Activated T-helper 2 cell treated with anti-CD3 and anti-CD28 coated beads, Interferon-gamma antibody, Interleukin-2, Interleukin-4, amounts not matched to agents 10 μg/mL and 5 μg/mL and 100 μg/mL, durations not matched to agents 14 hours and 24 hours and 36 hours (primary cell): ENCODE measurements at regions not wholly inside any gene's neighbourhood (a gene's known extent, or its start where the extent isn't known, plus 50 kb on each side); places are given as distances from the start of the nearest gene placed in this dataset.
"Not testable (repeated sequence)": the region's sequence is repeated elsewhere in the genome, so short reads cannot be mapped to it uniquely, and the experiment has no call there.

Source experiments
- DNase-seq: peaks from one replicate; pipeline ENCODE4 v3.0.0; 2021; ENCODE audit warnings: low spot score
- H3K27ac Mint-ChIP-seq: one replicate; pipeline ENCODE4 v1.8.0; 2021; ENCODE audit warnings: mixed read lengths
- H3K27me3 Mint-ChIP-seq: one replicate; pipeline ENCODE4 v1.8.0; 2021; ENCODE audit warnings: low read depth, mixed read lengths
- H3K36me3 Mint-ChIP-seq: one replicate; pipeline ENCODE4 v1.8.0; 2021; ENCODE audit warnings: low read depth, mixed read lengths
- H3K4me1 Mint-ChIP-seq: one replicate; pipeline ENCODE4 v1.8.0; 2021; ENCODE audit warnings: low read depth, mixed read lengths
- H3K4me3 Mint-ChIP-seq: one replicate; pipeline ENCODE4 v1.8.0; 2021; ENCODE audit warnings: low read depth, mild to moderate bottlenecking, moderate library complexity, mixed read lengths
- H3K9me3 Mint-ChIP-seq: one replicate; pipeline ENCODE4 v1.8.0; 2021; ENCODE audit warnings: mixed read lengths
- intact Hi-C: fragments of 100-400 bp; cut with micrococcal nuclease; formaldehyde crosslinking; loops from one replicate; pipeline ENCODE4 v1.15.1; 2023

DNA sequence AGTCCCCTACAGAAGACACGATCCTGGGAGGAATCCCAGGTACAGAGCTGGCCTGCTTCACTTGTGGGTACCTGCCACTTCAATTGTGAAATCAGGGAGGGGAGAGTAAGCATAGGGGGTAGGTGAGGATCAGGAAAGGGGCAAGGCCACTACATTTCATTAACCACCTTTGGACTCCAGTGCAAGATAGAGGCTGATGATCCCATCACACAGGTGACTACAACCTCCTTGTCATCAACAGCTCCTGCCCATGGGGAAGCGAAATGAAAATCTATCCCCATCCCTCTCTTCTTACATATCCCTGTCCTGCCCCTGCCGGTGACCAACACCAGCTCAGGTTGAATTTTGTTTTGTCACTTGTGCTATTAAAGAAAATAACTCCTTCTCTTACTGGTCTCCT lies 64.7 kb upstream of the VPREB1 start:
- Mint-ChIP-seq H3K27ac (no peak overlapping the region), H3K36me3 (no peaks in the 10 kb centered on the region), H3K9me3 (no peaks in the 10 kb centered on the region), H3K4me3 (no peak overlapping the region), H3K27me3 (peaks cover 31% of the 10 kb centered on the region), H3K4me1 (peaks cover 4% of the 10 kb centered on the region)
- DNase-seq = no peak
- intact Hi-C loops = no loop called here

DNA sequence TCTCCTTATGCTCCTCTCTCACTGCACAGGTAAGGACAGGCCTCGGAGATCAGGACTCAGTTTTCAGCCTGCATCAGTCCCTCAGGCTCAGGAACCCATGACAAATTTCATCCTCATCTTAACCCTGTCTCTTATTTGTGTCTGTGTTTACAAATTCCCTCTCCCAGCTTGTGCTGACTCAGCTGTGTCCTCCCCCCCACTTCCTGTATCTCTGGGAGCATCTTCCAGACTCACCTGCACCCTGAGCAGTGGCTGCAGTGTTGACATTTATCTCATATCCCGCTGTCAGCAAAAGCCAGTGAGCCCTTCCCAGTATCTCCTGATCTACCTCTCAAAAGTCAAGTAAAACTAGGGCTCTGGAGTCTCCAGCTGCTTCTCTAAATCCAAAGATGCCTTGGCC lies 65.6 kb upstream of the VPREB1 start:
- intact Hi-C loops = no loop called here
- no peak overlapping the region for H3K4me3 Mint-ChIP-seq
- H3K36me3 Mint-ChIP-seq = no peaks in the 10 kb centered on the region
- peaks cover 28% of the 10 kb centered on the region for H3K27me3 Mint-ChIP-seq
- H3K9me3 Mint-ChIP-seq = no peaks in the 10 kb centered on the region
- H3K4me1 Mint-ChIP-seq = peaks cover 4% of the 10 kb centered on the region
- DNase-seq = no peak
- H3K27ac Mint-ChIP-seq = no peak overlapping the region

DNA sequence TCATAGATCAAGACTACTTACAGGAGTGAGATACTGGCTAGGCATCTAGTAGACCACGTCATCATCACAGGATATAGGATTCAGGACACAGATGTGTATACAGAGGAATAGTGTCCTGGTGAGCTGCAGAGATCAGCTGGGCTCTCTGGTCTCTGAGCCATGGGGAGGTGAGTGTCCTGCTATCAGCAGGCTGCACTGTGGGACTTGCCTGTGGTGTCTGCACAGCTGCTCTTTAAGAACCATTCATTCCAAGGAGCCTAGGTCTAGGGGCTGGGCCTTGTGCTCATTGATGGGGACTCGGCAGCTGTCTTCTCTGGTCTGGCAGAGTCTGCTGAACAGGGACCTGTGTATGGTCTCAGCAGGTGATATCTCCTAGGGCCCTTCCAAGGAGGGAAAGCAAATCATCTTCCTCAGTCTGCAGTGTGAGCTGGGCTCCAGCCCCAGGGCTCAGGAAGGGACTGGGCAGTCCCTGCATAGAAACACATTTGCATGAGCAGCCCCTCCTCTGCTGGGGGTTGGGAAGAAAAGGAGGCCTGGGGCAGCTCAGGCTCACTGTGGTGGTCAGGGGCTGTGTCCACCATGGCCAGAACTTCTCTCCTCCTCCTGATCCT lies 66.1 kb upstream of the VPREB1 start:
- no peak overlapping the region for H3K27ac Mint-ChIP-seq
- DNase-seq = no peak
- no peak overlapping the region for H3K4me3 Mint-ChIP-seq
- peaks cover 26% of the 10 kb centered on the region for H3K27me3 Mint-ChIP-seq
- no peaks in the 10 kb centered on the region for H3K9me3 Mint-ChIP-seq
- H3K4me1 Mint-ChIP-seq = peaks cover 4% of the 10 kb centered on the region
- H3K36me3 Mint-ChIP-seq = no peaks in the 10 kb centered on the region
- intact Hi-C loops = no loop called here

DNA sequence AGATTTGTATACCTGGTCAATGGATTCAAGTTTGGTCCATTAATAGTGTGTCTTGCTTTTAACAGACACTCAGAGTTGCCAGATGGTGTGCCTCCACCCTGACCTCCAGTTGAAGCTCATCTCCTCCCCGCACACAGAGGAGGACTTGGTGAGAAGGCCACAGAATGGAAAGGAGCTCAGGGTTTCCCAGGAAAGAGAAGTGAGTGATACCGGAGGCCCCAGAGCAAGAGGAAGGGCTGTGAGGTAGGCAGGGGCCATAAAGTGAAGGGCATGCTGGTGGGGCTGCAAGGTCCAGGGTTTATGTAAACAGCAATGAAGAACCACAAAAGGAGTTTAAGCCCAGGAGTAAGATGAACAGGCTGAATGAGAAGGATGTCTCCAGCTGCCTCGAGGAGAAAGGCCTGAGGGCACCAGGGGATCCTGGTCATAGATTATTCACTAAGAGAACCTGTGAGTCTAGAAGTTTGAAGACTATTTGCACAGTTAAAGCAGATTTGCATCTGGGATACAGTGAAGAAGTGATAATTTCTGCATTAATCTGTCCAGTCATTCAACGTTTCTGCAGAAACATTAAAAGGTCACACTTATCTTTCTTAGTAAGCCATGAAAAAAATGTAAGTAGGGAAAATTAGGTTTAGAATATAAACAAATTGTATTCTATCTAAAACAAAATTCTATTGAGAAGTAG lies 67.5 kb upstream of the VPREB1 start:
- Mint-ChIP-seq H3K9me3 (no peaks in the 10 kb centered on the region), H3K4me3 (no peak overlapping the region), H3K36me3 (no peaks in the 10 kb centered on the region), H3K27ac (no peak overlapping the region), H3K27me3 (peaks cover 20% of the 10 kb centered on the region), H3K4me1 (peaks cover 4% of the 10 kb centered on the region)
- intact Hi-C loops = no loop called here
- DNase-seq = no peak

DNA sequence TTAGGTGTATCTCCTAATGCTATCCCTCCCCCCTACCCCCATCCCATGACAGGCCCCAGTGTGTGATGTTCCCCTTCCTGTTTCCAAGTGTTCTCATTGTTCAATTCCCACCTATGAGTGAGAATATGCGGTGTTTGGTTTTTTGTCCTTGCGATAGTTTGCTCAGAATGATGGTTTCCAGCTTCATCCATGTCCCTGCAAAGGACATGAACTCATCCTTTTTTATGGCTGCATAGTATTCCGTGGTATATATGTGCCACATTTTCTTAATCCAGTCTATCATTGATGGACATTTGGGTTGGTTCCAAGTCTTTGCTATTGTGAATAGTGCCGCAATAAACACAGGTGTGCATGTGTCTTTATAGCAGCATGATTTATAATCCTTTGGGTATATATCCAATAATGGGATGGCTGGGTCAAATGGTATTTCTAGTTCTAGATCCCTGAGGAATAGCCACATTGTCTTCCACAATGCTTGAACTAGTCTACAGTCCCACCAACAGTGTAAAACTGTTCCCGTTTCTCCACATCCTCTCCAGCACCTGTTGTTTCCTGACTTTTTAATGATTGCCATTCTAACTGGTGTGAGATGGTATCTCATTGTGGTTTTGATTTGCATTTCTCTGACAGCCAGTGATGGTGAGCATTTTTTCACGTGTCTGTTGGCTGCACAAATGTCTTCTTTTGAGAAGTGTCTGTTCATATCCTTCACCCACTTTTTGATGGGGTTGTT lies 71.5 kb upstream of the VPREB1 start:
- H3K4me1 Mint-ChIP-seq, H3K9me3 Mint-ChIP-seq, intact Hi-C loops, H3K4me3 Mint-ChIP-seq, DNase-seq, H3K27ac Mint-ChIP-seq, H3K36me3 Mint-ChIP-seq: not testable (repeated sequence)
- peaks cover 14% of the 10 kb centered on the region for H3K27me3 Mint-ChIP-seq

DNA sequence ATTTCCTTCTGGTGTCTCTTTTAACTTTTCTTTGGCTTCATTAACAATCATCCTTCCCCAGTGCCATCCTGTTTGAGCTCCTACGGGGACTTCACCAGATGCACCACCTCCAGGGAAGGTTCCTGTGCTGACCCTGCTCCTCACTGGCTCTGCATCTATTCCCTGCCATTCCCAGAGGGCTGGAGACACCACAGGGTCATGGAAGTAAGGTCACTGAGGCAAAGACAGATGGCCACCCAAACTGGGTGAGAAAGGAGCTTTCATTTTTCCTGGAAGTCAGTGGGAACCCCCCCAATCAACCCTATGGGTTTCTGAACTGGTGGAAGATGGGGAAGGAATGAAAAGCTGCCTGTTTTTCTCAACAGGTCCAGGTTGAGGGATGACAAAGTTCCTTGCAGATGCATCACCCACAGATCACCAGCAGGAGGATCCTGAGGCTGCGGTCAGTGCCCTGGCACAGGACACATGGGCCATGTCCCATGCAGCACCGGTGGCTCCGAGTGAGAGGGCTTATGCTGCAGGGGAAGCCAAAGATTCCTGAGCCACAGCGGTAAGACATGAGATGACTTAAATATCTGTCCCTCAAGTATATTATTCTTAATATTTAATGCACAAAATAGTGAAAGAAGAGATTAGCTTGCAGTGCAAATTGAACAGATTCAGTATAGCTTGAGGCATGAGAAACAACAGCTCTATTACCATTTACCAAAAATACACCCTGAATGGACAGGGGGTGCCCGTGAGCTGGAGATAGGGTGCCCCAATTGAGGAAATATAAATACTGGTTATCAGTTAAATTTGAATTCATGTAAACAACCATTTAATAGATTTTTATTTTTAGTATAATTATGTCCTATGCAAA lies 73.0 kb upstream of the VPREB1 start:
- Mint-ChIP-seq H3K9me3 (no peaks in the 10 kb centered on the region), H3K27ac (no peak overlapping the region), H3K4me1 (peaks cover 4% of the 10 kb centered on the region), H3K27me3 (peaks cover 16% of the 10 kb centered on the region), H3K36me3 (no peaks in the 10 kb centered on the region), H3K4me3 (no peak overlapping the region)
- intact Hi-C loops = no loop called here
- no peak for DNase-seq

DNA sequence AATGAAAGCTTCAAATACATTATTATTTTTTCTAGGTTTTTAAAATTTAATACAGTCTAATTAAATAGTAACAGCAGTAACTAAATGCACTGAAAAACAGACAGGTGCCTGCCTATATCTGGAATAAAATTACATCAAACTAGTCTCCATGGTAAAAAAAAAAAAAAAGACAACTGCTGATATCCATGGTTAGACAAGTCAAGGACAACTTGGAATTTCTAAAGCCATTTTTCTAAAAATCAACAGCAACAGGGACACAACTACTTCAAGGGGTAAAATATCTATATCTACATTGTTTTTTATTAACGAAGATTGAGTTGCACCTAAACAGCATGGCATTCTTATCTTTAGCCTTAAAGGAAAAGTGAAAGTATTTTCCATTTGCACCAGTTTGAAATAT lies 74.7 kb upstream of the VPREB1 start:
- Mint-ChIP-seq H3K27ac (no peak overlapping the region), H3K4me3 (no peak overlapping the region), H3K27me3 (peaks cover 13% of the 10 kb centered on the region), H3K36me3 (no peaks in the 10 kb centered on the region), H3K4me1 (peaks cover 4% of the 10 kb centered on the region), H3K9me3 (no peaks in the 10 kb centered on the region)
- no peak for DNase-seq
- intact Hi-C loops = no loop called here

DNA sequence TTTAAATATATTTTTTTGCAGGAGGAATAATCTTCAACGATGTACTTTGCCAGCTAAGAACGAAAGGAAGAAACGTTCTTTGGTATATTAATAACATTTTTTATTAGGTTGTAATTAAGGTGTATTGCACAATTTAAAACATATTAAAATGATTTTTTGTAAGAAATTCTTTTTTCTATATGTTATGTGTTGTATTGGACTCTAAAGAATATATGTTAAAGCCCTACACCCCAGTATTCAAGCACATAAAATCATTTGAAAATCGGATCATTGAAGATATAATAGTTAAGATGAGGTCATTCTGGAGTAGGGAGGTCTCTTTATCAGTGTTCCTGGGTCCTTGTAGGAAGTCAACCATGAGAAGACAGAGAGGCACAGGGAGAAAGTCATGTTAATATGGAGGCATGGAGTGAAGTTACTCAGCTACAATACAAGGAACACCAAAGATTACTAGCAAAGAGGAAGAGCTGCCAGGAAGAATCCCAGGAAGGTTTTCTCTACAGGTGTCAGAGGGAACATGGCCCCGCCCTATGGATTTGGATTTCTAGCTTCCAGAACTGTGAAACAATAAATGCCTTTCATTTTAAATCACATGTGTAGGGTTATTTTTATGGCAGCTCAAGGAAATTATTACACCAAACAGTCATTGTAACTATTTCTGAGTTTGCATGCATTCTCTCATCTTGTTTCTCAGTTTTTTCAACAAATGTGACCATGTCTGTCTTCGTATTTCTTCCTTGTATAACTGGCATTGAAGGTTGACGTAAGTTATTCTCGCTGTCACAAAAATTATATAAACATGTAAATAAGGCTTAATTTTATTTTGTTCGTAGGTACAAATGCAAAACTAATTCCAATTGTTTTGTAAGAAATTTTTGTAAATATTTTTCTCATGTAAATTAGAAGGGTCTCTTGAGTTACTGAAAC lies 75.4 kb upstream of the VPREB1 start:
- Mint-ChIP-seq H3K9me3 (no peaks in the 10 kb centered on the region), H3K4me3 (no peak overlapping the region), H3K4me1 (peaks cover 4% of the 10 kb centered on the region), H3K36me3 (no peaks in the 10 kb centered on the region), H3K27me3 (peaks cover 14% of the 10 kb centered on the region), H3K27ac (no peak overlapping the region)
- DNase-seq = no peak
- intact Hi-C loops = no loop called here

DNA sequence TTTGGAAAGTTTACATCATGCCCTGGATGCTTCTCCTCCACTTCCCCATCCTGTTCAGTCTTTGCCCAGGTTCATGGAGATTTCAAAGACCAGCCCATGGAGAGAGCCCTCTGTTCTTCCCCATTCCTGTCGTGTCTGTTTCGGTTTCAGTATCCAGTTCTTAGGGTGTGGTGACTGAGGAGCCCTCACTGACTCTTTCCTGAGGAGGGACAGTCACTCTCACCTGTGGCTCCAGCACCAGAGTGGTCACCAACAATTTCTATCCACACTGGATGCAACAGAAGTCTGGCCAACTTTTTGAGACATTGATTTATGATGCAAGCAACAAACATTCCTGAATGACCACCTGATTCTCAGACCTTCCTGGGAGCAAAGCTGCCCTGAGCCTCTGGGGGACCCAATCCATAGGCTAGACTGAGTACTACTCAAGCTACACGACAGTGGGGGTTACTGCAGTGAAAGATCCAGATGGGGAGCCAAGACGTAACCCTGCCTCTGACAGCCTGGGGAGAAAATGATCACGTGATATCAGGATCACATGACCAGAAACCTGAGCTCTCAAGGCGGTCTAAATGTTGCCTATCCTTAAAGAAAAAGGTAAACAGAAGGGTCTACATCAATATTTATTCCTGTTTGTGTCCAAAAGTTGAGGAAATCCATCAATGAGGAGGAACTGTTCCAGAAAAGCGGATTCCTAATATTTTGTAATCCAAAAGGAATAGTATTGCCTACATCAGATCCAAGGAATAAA lies 76.2 kb upstream of the VPREB1 start:
- intact Hi-C loops = no loop called here
- peaks cover 4% of the 10 kb centered on the region for H3K4me1 Mint-ChIP-seq
- H3K9me3 Mint-ChIP-seq = no peaks in the 10 kb centered on the region
- DNase-seq = no peak
- no peaks in the 10 kb centered on the region for H3K36me3 Mint-ChIP-seq
- peaks cover 12% of the 10 kb centered on the region for H3K27me3 Mint-ChIP-seq
- no peak overlapping the region for H3K27ac Mint-ChIP-seq
- H3K4me3 Mint-ChIP-seq = no peak overlapping the region

DNA sequence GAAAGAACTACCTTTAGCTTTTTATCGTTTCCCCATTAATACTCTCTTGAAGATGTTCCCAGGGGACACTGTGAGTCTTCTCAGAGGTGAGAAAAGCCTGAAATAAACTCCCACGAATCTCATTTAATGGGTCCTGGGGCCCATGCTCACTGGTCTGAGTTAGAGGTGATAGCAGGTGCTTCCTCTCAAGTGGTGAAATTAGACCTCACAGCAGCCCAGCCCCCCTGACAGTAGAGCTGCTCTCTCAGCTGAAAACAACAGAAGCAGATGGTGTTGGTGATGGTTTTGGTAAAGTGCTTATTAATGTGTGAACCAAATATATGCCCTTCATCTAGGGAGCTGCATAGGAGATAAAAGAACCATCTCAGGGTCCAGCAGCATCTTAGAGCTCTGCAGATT lies 76.8 kb upstream of the VPREB1 start:
- Mint-ChIP-seq H3K9me3 (no peaks in the 10 kb centered on the region), H3K27me3 (peaks cover 15% of the 10 kb centered on the region), H3K4me1 (peaks cover 4% of the 10 kb centered on the region), H3K36me3 (no peaks in the 10 kb centered on the region), H3K4me3 (no peak overlapping the region), H3K27ac (no peak overlapping the region)
- intact Hi-C loops = no loop called here
- DNase-seq = no peak

DNA sequence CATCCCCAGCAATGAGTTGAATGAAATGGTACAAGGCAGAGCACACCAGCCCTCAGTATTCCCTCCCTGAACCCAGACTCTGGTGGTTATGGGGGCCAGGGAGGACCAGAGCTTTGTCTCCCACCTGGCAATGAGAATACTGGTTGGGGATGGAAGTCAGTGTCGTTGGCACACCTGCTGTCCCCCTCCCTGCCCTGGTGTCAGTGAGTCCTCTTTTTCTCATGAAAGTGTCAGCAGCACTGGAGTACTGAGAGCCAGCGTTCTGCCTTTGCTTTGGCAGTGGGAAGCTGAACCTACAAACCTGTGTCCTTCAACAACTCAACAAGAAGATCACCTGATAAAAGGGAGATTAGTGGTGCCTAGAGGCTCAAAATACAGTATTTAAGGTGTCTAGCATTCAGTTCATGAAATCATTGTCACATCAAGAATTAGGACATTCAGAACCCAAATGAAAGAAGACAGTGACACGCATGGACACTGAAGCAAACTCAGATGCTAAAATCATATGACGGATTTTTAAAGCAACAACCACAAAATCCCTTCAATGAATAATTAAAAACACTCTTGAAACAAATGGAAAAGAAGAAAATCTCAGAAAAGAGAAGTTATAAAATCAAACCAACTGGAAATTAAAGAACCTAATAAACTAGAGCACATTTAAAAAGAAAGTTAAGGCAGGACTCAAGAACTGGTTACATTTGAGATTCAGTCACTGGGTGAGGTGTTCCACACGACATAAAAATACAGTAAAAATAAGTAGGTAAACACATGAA lies 77.5 kb upstream of the VPREB1 start:
- no peak for DNase-seq
- H3K4me3 Mint-ChIP-seq = no peak overlapping the region
- intact Hi-C loops = no loop called here
- H3K36me3 Mint-ChIP-seq = no peaks in the 10 kb centered on the region
- H3K27me3 Mint-ChIP-seq = peaks cover 15% of the 10 kb centered on the region
- H3K27ac Mint-ChIP-seq = no peak overlapping the region
- H3K4me1 Mint-ChIP-seq = peaks cover 4% of the 10 kb centered on the region
- no peaks in the 10 kb centered on the region for H3K9me3 Mint-ChIP-seq
